Mammary epithelial cell (primary cell): ENCODE measurements at regions not wholly inside any gene's neighbourhood (a gene's known extent, or its start where the extent isn't known, plus 50 kb on each side); places are given as distances from the start of the nearest gene placed in this dataset.

Experiments
- EZH2 ChIP-seq: IDR thresholded peaks from 2 replicates; pipeline ENCODE4 v1.6.1; 2012; ENCODE audit warnings: low read length, inconsistent platforms, borderline replicate concordance
- TF ChIP-seq, protein P1 (sequence below), 2 donors: IDR thresholded peaks in 1 of 2; conservative IDR thresholded peaks in 1 of 2; 2 replicates each; pipeline ENCODE4 v1.5.1; 2011 to 2012; ENCODE audit warnings: inconsistent platforms in 2 of 2, low read length in 2 of 2, mild to moderate bottlenecking in 2 of 2, control low read depth in 1 of 2, low read depth in 1 of 2; ENCODE audit not compliant: insufficient read depth in 1 of 2; ENCODE audit errors: extremely low read depth in 1 of 2

DNA sequence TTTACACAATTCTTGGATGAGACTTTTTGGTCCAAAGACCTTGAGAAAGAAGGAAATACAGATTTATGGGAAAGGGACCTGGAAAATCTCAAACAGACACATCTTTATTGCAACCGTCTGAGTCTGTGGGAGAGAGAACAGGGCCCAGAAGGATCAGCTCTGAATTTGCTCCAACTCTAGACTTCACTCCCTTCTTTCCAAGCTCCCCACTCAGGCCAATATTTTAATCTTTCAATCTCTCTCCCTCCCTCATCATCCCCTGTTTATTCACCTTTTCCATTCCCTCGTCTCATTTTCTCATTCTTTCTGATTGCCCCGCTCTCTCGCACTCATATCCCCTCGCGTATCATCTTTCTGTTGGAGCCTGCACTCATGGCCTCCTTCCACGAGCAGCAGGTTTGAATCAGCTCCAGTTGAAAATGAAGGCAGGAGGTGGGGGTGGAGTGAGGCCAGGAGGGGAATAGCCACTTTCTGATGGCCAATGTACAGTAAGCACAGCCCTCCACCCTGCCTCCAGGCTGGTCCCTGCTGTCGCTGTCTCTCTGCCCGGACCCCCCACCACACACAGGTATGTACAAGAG lies 63.6 kb upstream of the BOC start:
- TF ChIP-seq, protein P1, sequence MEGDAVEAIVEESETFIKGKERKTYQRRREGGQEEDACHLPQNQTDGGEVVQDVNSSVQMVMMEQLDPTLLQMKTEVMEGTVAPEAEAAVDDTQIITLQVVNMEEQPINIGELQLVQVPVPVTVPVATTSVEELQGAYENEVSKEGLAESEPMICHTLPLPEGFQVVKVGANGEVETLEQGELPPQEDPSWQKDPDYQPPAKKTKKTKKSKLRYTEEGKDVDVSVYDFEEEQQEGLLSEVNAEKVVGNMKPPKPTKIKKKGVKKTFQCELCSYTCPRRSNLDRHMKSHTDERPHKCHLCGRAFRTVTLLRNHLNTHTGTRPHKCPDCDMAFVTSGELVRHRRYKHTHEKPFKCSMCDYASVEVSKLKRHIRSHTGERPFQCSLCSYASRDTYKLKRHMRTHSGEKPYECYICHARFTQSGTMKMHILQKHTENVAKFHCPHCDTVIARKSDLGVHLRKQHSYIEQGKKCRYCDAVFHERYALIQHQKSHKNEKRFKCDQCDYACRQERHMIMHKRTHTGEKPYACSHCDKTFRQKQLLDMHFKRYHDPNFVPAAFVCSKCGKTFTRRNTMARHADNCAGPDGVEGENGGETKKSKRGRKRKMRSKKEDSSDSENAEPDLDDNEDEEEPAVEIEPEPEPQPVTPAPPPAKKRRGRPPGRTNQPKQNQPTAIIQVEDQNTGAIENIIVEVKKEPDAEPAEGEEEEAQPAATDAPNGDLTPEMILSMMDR (conservative IDR thresholded peaks at IDR 0.05 in 1 of 2, IDR thresholded peaks at IDR 0.05 in 1 of 2; ENCODE audit: extremely low read depth in 1 of 2, insufficient read depth in 1 of 2, low read depth in 1 of 2, low read length in 2 of 2): no peak
- no peak for TF ChIP-seq EZH2
